ENCODE measurements at regions not wholly inside any gene's neighbourhood (a gene's known extent, or its start where the extent isn't known, plus 50 kb on each side); places are given as distances from the start of the nearest gene placed in this dataset.

DNA sequence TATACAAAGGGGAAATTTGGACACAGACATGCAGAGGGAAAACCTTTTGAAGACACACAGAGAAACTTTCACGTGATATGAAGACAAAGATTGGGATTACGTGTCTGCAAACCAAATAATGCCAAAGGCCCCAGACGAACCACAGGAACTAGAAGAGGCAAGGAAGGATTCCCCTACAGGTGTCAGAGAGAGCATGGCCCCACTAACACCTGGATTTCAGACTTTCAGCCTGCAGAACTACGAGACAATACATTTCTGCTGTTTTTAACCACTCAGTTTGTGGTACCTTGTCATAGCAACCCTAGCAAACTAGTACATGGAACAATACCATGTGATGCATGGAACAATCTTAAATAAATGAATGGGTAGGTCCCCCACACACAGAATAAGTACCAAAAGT lies 341.0 kb downstream of the HDGFL1 start:
- TF ChIP-seq, protein P1, sequence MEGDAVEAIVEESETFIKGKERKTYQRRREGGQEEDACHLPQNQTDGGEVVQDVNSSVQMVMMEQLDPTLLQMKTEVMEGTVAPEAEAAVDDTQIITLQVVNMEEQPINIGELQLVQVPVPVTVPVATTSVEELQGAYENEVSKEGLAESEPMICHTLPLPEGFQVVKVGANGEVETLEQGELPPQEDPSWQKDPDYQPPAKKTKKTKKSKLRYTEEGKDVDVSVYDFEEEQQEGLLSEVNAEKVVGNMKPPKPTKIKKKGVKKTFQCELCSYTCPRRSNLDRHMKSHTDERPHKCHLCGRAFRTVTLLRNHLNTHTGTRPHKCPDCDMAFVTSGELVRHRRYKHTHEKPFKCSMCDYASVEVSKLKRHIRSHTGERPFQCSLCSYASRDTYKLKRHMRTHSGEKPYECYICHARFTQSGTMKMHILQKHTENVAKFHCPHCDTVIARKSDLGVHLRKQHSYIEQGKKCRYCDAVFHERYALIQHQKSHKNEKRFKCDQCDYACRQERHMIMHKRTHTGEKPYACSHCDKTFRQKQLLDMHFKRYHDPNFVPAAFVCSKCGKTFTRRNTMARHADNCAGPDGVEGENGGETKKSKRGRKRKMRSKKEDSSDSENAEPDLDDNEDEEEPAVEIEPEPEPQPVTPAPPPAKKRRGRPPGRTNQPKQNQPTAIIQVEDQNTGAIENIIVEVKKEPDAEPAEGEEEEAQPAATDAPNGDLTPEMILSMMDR (IDR thresholded peaks at IDR 0.05; ENCODE audit: borderline replicate concordance, extremely low read depth, low read length, poor library complexity, severe bottlenecking), result no peak
- TF ChIP-seq EZH2 (IDR thresholded peaks at IDR 0.05; ENCODE audit: borderline replicate concordance, low read depth, low read length, severe bottlenecking), result no peak

All from DND-41 (cell line).